GM12873 (cell line): ENCODE measurements at regions not wholly inside any gene's neighbourhood (a gene's known extent, or its start where the extent isn't known, plus 50 kb on each side); places are given as distances from the start of the nearest gene placed in this dataset.

Source experiments
- TF ChIP-seq, protein P1 (sequence below): IDR thresholded peaks from 2 replicates; pipeline ENCODE4 v1.5.1; 2012; ENCODE audit warnings: low read depth, mild to moderate bottlenecking, moderate library complexity, low read length, control low read depth; ENCODE audit not compliant: insufficient read depth; ENCODE audit errors: missing control alignments

DNA sequence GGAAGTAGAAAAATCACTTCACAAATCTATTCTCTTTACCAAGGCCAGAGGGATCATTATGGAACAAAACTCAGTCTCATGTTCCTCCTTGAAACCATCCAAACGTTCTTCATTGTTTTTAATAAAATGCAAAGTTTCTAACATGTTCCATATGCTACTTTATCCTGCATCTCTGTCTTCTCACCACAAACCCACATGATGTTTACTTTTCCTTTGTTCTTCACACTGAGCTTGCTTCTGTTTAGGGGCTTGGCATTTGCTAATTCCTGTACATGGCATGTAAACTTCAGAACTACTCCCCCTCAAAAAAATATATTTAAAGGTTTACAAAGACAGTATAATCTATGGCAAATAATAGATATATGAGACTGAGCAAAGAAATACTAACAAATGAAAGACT, 651.4 kb downstream of the OTOL1 start:
- TF ChIP-seq, protein P1, sequence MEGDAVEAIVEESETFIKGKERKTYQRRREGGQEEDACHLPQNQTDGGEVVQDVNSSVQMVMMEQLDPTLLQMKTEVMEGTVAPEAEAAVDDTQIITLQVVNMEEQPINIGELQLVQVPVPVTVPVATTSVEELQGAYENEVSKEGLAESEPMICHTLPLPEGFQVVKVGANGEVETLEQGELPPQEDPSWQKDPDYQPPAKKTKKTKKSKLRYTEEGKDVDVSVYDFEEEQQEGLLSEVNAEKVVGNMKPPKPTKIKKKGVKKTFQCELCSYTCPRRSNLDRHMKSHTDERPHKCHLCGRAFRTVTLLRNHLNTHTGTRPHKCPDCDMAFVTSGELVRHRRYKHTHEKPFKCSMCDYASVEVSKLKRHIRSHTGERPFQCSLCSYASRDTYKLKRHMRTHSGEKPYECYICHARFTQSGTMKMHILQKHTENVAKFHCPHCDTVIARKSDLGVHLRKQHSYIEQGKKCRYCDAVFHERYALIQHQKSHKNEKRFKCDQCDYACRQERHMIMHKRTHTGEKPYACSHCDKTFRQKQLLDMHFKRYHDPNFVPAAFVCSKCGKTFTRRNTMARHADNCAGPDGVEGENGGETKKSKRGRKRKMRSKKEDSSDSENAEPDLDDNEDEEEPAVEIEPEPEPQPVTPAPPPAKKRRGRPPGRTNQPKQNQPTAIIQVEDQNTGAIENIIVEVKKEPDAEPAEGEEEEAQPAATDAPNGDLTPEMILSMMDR: no peak

DNA sequence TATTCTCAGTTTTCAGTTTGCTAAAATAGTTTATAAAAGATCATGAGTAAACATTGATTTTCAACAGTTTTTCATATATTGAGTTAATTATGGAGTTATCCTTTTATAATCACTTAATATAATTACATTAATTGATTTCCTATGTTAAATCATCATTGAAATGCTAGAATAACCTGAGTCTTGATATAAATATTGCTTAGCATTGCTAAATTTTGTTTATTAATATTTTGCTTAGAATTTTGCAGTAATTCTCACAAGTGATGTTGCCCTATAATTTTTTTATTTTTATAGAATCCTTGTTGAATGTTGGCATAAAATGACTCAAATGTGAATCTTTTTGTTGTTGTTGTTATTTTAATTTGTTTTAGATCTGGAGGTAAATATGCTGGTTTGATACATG, 654.2 kb downstream of the OTOL1 start:
- TF ChIP-seq, protein P1: no peak

DNA sequence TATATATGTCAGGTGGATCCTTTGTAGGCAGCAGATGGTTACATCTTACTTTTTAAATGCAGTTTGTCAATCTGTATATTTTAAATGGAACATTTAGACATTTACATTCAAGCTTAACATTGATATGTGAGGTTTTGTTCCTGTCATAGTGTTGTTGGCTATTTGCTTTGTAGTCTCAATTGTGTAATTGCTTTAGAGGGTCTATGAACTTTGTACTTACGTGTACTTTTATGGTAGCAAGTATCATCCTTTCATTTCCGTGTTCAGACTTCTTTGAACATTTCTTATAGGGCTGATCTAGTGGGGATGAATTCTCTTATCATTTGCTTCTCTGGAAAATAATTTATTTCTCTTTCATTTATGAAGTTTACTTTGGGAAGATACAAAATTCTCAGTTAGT, 656.0 kb downstream of the OTOL1 start:
- TF ChIP-seq, protein P1: no peak

DNA sequence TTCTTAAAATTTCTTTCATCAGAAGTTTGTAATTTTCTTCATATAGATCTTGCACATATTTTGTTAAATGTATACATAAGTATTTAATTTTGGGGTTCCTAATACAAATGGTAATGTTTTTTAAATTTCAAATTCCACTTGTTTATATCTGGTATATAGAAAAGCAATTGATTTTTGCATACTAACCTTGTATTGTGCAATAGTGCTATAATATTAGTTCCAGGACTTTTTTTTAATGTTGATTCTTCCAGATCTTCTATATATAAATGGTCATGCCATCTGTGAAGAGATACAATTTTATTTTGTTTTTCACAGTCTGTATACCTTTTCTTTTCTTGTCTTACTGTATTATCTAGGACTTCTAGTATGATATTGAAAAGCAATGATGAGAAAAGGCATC, 665.0 kb downstream of the OTOL1 start:
- TF ChIP-seq, protein P1: no peak

DNA sequence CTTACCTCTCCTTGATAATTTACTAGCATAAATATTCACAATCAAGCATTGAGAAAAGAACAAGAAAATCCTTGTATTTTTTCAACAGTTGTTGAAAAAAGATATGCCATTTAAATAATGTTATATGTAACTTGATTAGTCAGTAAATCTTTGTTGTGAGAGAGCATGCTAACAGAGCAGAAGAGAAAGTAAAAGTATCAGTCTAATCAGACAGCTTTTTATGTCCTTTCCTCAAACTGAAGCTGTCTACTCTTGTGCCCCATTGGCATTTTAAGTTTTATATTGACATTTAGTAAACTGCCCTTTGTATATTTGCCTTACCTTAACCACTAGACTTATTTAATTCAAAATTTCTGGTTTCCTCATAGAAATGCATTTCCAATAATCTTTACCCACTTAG, 668.7 kb downstream of the OTOL1 start:
- TF ChIP-seq, protein P1: no peak

DNA sequence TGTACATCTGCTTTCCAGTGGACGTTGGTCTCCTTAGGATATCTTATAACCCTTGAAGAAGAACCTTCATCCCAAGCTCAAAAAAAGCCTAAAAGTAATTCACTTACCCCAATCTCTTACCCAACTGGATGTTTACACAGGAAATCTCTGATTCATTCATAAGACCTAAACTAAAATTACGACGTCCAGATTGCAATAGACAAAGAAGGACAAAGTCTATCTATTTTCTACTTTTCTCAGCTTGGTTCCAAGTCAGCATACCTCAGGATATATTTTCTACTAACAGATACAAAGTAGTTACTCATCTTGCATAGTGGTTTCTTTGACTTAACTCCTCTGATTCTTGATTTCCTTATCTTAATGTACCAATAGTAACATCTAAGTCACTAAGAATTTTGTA, 669.9 kb downstream of the OTOL1 start:
- TF ChIP-seq, protein P1: no peak

DNA sequence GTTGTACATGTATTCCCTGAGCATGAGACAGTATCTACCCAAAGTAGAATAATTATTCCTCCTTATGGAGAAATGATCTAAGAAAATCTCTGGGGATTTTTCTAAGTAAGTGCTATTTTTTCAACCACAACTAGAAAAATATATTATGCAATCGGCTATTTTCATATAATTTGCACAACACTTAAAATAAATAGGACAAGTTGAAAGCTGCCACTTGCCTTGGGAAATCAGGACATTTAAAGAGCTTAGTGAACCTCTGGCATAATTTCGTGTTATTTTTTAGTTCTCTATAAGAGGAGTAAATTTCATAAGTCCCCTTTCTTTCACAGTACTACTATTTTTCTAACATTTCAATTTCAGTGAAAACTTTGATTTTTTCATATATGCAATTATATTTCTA, 672.1 kb downstream of the OTOL1 start:
- TF ChIP-seq, protein P1: no peak
